ENCODE measurements at regions not wholly inside any gene's neighbourhood (a gene's known extent, or its start where the extent isn't known, plus 50 kb on each side); places are given as distances from the start of the nearest gene placed in this dataset.

GRCh38 chr4:108520807-108521206 lies 99.6 kb upstream of the RPL34 start:
- no peak for DNase-seq

- DNase-seq = no peak
Measured at GRCh38 chr4:108519911-108520601, 100.3 kb upstream of the RPL34 start.

GRCh38 chr4:108519208-108519833 lies 101.1 kb upstream of the RPL34 start:
- no peak for DNase-seq

GRCh38 chr4:108512615-108513505 lies 107.5 kb upstream of the RPL34 start:
- DNase-seq = no peak

- DNase-seq = no peak
Measured at GRCh38 chr4:108511618-108512017, 108.8 kb upstream of the RPL34 start.

GRCh38 chr4:108502356-108502755 lies 118.0 kb upstream of the RPL34 start:
- no peak for DNase-seq

GRCh38 chr4:108498925-108499324 lies 121.5 kb upstream of the RPL34 start:
- no peak for DNase-seq

- DNase-seq = no peak
Measured at GRCh38 chr4:108493596-108493931, 126.8 kb upstream of the RPL34 start.

- DNase-seq = no peak
Measured at GRCh38 chr4:108492816-108493595, 127.4 kb upstream of the RPL34 start.

GRCh38 chr4:108488865-108489264 lies 131.5 kb upstream of the RPL34 start:
- no peak for DNase-seq

- no peak for DNase-seq
Measured at GRCh38 chr4:108486046-108486445, 134.3 kb upstream of the RPL34 start.

- no peak for DNase-seq
Measured at GRCh38 chr4:108484187-108484586, 136.2 kb upstream of the RPL34 start.

GRCh38 chr4:108483650-108484049 lies 136.7 kb upstream of the RPL34 start:
- DNase-seq = no peak

GRCh38 chr4:108483079-108483478 lies 137.3 kb upstream of the RPL34 start:
- DNase-seq = no peak

GRCh38 chr4:108480881-108481280 lies 139.5 kb upstream of the RPL34 start:
- DNase-seq = no peak

GRCh38 chr4:108477527-108478108 lies 142.8 kb upstream of the RPL34 start:
- DNase-seq = no peak

GRCh38 chr4:108473163-108473720 lies 147.1 kb upstream of the RPL34 start:
- DNase-seq = no peak

GRCh38 chr4:108466936-108467902 lies 153.2 kb upstream of the RPL34 start:
- peak; percentile 26 for DNase-seq

GRCh38 chr4:108465886-108466500 lies 154.4 kb upstream of the RPL34 start:
- DNase-seq = no peak

GRCh38 chr4:108458681-108459080 lies 161.7 kb upstream of the RPL34 start:
- DNase-seq = no peak

- DNase-seq = no peak
Measured at GRCh38 chr4:108454227-108454626, 166.1 kb upstream of the RPL34 start.

All from T1000 (cell line).